Body of pancreas (tissue), 4 donors: ENCODE measurements at regions not wholly inside any gene's neighbourhood (a gene's known extent, or its start where the extent isn't known, plus 50 kb on each side); places are given as distances from the start of the nearest gene placed in this dataset.

ENCODE experiments used
- ATAC-seq: fragments of 150-250 bp; one replicate; pipeline ENCODE4 v1.9.1; 2016
- DNase-seq, 4 donors: peaks; one replicate each; pipeline ENCODE4 v3.0.0-alpha.2; 2019
- H3K27ac ChIP-seq, 4 donors: fragments of 200-600 bp; sonication (generic); 1 replicate in 3 of 4; 2 replicates in 1 of 4; pipeline versions ENCODE4 v1.5.1 to v1.6.1; 2016 to 2019; ENCODE audit warnings: mild to moderate bottlenecking in 1 of 4, mixed read lengths in 1 of 4, moderate library complexity in 1 of 4
- H3K27me3 ChIP-seq, 2 donors: fragments of 200-600 bp; sonication (generic); one replicate each; pipeline ENCODE4 v1.6.0; 2016; ENCODE audit warnings: mild to moderate bottlenecking in 1 of 2
- H3K36me3 ChIP-seq, 2 donors: fragments of 200-600 bp; sonication (generic); replicated peaks in 1 of 2; 2 replicates each; pipeline ENCODE4 v1.5.1; 2016; ENCODE audit warnings: low read depth in 2 of 2; ENCODE audit not compliant: insufficient read depth in 1 of 2
- H3K4me1 ChIP-seq: fragments of 200-600 bp; sonication (generic); one replicate; pipeline ENCODE4 v1.6.0; 2016
- H3K4me3 ChIP-seq, 2 donors: fragments of 200-600 bp; sonication (generic); 1 replicate in 1 of 2; 2 replicates in 1 of 2; pipeline ENCODE4 v1.5.1; 2016 to 2019
- H3K9me3 ChIP-seq, 3 donors: fragments of 200-600 bp; sonication (generic); 1 replicate in 2 of 3; 2 replicates in 1 of 3; pipeline ENCODE4 v1.5.1; 2016
- POLR2A ChIP-seq, 3 donors: fragments of 450-650 bp; IDR thresholded peaks; one replicate each; pipeline ENCODE4 v1.6.1; 2016; ENCODE audit warnings: antibody characterized with exemption in 3 of 3, mild to moderate bottlenecking in 2 of 3
- WGBS, 2 donors: methylation state at CpG; one replicate each; pipeline ENCODE4 v1.1.5; 2017; 5-methylcytosine and 5-hydroxymethylcytosine counted together
- intact Hi-C: fragments of 100-400 bp; cut with DNase I; formaldehyde crosslinking; loops from one replicate; pipeline ENCODE4 v1.15.1; 2023
- TF ChIP-seq, protein P1 (sequence below), 7 experiments: fragments of 450-650 bp in 4 of 7; fragments of 200-600 bp in 3 of 7; sonication (generic) in 3 of 7; IDR thresholded peaks; one replicate each; pipeline ENCODE4 v1.5.1; 2016 to 2019; ENCODE audit warnings: antibody characterized with exemption in 7 of 7

DNA sequence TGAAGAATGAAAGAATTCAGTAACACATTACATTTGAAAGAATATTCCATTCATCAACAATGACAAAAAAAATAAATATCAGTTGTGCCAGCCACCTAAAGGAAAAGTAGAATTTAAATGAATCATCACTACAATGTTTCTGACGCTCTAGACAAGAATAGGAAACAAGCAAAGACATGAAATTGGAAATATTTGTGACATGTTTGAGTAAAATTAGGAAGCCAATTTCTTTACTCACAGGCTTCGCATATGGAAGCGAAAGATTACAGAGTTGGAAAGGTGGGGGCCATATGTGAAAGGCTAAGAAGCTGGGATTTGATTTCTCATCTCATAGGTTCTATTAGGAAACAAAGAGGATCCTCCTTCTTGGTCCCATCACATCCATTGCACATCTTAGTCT, 279.0 kb downstream of the IPO8 start:
- TF ChIP-seq POLR2A (IDR thresholded peaks at IDR 0.05), result no peak
- TF ChIP-seq, protein P1, sequence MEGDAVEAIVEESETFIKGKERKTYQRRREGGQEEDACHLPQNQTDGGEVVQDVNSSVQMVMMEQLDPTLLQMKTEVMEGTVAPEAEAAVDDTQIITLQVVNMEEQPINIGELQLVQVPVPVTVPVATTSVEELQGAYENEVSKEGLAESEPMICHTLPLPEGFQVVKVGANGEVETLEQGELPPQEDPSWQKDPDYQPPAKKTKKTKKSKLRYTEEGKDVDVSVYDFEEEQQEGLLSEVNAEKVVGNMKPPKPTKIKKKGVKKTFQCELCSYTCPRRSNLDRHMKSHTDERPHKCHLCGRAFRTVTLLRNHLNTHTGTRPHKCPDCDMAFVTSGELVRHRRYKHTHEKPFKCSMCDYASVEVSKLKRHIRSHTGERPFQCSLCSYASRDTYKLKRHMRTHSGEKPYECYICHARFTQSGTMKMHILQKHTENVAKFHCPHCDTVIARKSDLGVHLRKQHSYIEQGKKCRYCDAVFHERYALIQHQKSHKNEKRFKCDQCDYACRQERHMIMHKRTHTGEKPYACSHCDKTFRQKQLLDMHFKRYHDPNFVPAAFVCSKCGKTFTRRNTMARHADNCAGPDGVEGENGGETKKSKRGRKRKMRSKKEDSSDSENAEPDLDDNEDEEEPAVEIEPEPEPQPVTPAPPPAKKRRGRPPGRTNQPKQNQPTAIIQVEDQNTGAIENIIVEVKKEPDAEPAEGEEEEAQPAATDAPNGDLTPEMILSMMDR (IDR thresholded peaks at IDR 0.05), result no peak
- Histone ChIP-seq H3K27me3 (no peaks in the 10 kb centered on the region), H3K4me3 (no peak overlapping the region), H3K27ac (no peak overlapping the region), H3K36me3 (no peaks in the 10 kb centered on the region), H3K9me3 (no peaks in the 10 kb centered on the region), H3K4me1 (no peaks in the 10 kb centered on the region)
- 86 to 89% methylated on average over 3 of the region's 3 CpGs for WGBS, 2 donors
- no peak for DNase-seq
- intact Hi-C loops, result no loop called here
- no peak for ATAC-seq

DNA sequence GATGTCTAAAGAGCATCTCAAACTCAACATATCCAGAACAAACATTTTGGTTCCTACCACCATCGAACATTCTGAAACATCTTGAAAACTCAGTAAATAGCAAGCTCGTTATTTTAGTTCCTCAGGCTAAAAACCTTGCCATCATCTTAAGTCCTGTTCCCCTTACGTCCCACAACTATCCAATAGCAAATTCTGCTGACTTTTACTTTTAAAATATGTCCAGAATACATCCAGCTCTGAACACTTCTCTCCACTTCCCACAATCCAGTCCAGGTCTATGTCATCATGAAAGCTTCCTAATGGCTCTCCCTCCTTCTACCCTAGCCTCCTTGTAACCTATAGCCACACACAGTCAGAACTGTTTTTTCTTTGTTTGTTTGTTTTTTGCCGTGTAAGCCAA, 279.9 kb downstream of the IPO8 start:
- Histone ChIP-seq H3K27me3 (no peaks in the 10 kb centered on the region), H3K9me3 (no peaks in the 10 kb centered on the region), H3K27ac (no peak overlapping the region), H3K4me1 (no peaks in the 10 kb centered on the region), H3K36me3 (no peaks in the 10 kb centered on the region), H3K4me3 (no peak overlapping the region)
- no peak for DNase-seq
- no peak for ATAC-seq
- TF ChIP-seq, protein P1 (IDR thresholded peaks at IDR 0.05), result no peak
- TF ChIP-seq POLR2A (IDR thresholded peaks at IDR 0.05), result no peak
- intact Hi-C loops, result no loop called here
- WGBS, 2 donors, result 62 to 70% methylated on average over 4 of the region's 4 CpGs

DNA sequence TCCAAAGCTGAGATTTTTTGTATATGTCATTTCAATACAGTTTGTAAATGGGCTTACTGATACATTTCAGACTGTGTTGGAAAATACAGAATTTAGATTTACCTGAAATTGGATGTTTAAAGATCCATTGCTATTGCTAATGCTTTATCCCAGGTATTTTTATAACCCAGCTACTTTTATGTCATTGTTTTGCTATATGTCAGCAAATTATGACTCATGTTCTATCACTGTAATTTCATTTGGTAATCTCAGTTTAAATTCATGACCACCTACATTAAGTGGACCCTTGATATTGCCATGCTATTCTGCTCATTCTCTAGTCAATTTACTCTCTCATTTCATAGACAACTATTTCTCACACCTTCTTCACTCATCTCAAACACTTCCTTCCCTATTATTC, 281.2 kb downstream of the IPO8 start:
- H3K27me3 ChIP-seq, result no peaks in the 10 kb centered on the region
- H3K36me3 ChIP-seq, result no peaks in the 10 kb centered on the region
- DNase-seq, result no peak
- no peaks in the 10 kb centered on the region for H3K4me1 ChIP-seq
- no peak overlapping the region for H3K27ac ChIP-seq
- intact Hi-C loops, result no loop called here
- H3K9me3 ChIP-seq, result no peaks in the 10 kb centered on the region
- no peak overlapping the region for H3K4me3 ChIP-seq
- no peak for TF ChIP-seq POLR2A (IDR thresholded peaks at IDR 0.05)
- TF ChIP-seq, protein P1 (IDR thresholded peaks at IDR 0.05), result no peak
- no peak for ATAC-seq

DNA sequence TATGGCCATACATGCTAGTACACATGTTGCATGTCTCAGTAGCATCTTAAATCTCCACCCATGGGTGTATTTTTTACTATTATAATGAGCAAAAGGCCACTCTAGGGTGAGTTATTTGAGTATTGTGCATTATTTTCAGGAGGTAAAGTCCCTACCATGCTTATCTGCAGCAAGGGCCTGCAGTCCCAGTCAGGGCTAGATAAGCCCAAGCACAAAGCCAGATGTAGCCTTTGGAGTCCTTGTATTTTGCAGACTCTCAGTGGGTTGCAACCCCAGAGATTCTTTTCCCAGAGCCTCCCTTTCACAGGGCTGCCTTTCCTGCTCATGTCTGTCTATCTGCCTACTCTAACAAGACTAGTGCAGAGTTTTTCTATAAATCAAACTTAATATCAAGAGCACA, 295.3 kb downstream of the IPO8 start:
- H3K4me3 ChIP-seq, result no peak overlapping the region
- DNase-seq (no peak), ATAC-seq (no peak)
- H3K27me3 ChIP-seq, result no peaks in the 10 kb centered on the region
- H3K9me3 ChIP-seq, result no peaks in the 10 kb centered on the region
- intact Hi-C loops, result no loop called here
- H3K4me1 ChIP-seq, result no peaks in the 10 kb centered on the region
- no peak for TF ChIP-seq POLR2A (IDR thresholded peaks at IDR 0.05)
- TF ChIP-seq, protein P1 (IDR thresholded peaks at IDR 0.05), result no peak
- H3K27ac ChIP-seq, result no peak overlapping the region
- no peaks in the 10 kb centered on the region for H3K36me3 ChIP-seq

DNA sequence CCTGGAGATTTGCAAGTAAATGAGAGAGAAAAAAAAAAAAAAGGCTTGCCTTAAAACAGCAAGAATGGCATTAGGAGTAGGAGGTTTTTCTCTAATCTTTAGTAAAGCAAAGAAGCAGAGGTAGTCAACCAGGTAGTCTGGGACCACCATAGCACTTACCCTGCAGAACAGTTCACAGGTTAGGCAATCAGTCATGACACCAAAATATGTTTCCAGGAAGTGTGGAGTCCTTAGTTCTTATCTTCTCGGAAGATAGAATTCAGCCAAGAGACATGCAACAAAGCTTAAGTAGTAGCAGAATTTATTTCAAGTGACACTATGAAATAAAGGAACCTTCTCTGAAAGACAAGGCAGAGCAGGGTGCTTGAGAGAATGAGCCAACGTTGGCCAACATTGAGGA, 295.8 kb downstream of the IPO8 start:
- TF ChIP-seq POLR2A (IDR thresholded peaks at IDR 0.05), result no peak
- TF ChIP-seq, protein P1 (IDR thresholded peaks at IDR 0.05), result no peak
- Histone ChIP-seq H3K9me3 (no peaks in the 10 kb centered on the region), H3K27ac (no peak overlapping the region), H3K4me1 (no peaks in the 10 kb centered on the region), H3K27me3 (no peaks in the 10 kb centered on the region), H3K36me3 (no peaks in the 10 kb centered on the region), H3K4me3 (no peak overlapping the region)
- WGBS, 2 donors, result 58 to 70% methylated on average over 2 of the region's 2 CpGs
- intact Hi-C loops, result no loop called here
- DNase-seq, result no peak
- ATAC-seq, result no peak
